A172 (cell line): ENCODE measurements at regions not wholly inside any gene's neighbourhood (a gene's known extent, or its start where the extent isn't known, plus 50 kb on each side); places are given as distances from the start of the nearest gene placed in this dataset.
"Not testable (repeated sequence)": the region's sequence is repeated elsewhere in the genome, so short reads cannot be mapped to it uniquely, and the experiment has no call there.

Experiments used
- DNase-seq: peaks from one replicate; pipeline ENCODE4 v3.0.0-alpha.2; 2015; ENCODE audit warnings: low spot score

DNA sequence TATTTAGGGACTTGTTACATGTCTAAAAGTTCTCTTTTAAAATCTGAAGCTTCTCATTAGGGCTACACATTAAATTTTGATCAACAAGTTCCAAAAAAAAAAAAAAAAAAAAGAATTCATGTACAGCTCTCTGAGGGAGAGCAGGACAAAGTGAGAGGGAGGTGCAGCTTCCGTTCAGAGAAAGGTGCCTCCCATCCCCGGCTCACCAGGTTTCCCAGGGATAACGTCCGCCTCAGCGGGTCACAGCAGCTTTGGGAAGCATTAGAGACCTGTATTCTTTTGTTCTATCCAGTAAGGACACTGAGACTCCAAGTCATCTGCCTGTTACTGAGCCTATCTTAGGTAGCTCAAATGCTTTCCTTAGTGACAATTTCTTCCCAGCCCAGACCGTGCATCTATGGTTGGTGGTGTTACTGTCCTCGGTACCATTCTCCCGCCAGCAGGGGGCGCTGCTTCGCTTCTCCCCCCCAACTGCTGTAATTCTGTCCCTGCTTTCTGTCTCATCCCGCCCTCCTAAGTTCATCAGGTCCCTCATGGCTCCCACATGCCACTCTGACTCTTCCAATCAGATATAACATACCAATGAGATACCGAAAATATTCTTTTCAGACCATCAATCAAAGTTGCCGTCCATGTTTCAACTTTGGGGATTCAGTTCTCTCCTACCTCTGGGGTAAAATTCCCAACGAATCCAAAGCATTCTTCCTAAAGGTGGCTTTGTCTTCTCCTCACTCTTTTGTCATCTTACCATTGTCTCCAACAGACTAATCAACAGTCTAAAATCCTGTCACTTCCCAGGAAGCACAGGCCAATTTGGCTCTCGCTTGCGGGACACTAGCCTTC, 466.5 kb downstream of the METTL4 start:
- DNase-seq, result peak; percentile 72

DNA sequence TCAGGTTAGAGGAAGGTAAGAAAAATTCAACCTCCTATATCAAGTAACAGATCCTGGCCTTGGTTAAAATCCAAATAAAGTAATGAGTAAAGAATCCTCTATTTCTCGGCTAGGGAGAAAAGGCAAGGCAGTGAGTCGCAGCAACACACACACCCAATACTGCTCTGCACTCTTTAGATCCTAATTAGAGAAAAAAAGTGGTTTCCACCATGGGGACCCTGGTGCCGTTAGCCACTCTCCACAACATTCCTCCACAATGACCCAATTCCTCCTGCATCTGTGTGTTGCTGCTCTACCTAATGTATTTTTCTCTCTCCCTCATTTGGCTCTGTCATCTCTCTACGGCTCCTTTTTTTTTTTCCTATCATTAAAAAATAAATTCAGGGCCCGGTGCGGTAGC, 462.7 kb downstream of the METTL4 start:
- DNase-seq, result peak; percentile 81

DNA sequence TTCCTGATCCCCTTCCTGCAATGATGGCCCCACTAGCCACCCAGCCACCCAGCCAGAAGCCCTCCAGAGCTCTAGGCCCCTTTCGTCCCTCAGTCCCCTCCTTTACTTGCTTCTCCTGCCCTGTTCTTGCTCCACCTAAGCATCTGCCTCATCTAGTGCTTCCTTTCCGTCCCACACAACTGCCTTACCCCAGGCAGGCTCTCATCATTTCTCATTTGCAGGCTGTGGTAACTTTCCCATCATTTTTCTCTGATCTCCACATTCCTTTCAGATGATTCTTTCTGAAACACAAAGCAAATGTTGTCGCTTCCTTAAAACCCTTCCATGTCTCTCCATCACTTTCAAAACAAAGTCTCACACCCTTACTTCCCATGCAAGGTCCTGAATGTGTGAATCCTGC, 459.8 kb downstream of the METTL4 start:
- peak; percentile 78 for DNase-seq

DNA sequence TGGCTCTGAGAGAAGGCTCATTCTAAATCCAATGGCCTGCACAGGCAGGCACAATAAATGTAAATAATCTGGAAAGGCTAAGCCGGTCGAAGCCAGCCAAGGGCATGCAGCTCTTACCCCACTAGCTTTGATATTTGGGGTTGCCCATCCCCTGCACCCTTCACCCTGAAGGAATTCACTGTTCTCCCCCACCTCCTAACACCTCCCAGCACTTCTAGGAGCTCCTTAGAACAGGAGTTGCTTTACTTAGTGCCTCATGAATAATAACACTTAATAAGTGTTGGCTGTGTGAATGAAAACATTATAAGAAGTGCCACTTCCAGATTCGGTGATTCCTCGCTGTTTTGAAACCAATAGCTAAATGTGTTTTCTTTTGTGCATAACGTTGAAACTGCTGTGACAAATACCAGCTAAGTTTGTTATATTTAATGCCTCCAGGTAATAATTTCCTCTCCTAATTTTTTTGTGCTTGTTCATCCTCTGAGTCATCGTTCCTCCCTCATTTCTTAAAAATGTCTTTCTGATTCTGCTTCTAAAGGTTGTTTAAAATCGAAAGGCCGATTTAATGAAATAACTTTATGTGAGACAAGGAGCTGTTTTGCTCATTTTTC, 458.8 kb downstream of the METTL4 start:
- DNase-seq, result peak; percentile 30

DNA sequence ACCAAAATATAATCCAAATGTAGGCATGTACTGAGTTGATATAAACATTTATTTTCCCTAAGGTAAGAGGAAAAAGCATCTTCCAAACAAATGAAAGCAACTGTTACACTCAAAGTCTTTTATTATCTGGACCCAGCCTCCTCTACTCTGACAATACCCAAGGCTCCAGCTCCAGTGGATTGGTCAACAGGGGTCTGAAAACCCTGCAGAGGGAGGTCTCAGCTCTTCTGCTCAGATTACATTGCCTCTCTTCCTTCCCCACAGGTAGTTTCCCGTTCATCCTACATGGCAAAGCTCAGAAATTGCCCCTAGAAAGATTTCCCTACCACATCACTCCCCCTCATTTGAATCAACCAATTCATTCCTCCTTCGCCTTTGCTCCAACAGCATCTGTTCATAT, 457.0 kb downstream of the METTL4 start:
- DNase-seq, result no peak

DNA sequence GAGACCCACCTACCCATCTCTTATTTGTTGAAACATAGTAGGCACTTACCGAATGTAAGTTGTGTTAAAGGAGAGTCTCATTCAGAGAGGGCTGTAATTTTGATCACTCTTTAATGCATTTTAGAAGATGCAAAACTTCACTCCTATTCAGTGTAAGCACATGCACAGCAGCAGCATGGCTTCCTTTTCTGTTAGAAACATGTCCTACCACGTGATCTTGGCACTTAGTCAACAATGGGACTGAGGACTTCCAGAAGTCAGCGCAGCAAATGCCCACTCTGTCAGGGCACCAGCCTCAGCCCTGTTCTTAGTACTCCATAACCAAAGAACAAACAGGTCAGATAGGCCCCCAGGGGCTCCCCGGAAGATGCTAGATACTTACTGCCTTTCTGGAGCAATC, 456.5 kb downstream of the METTL4 start:
- DNase-seq, result no peak

DNA sequence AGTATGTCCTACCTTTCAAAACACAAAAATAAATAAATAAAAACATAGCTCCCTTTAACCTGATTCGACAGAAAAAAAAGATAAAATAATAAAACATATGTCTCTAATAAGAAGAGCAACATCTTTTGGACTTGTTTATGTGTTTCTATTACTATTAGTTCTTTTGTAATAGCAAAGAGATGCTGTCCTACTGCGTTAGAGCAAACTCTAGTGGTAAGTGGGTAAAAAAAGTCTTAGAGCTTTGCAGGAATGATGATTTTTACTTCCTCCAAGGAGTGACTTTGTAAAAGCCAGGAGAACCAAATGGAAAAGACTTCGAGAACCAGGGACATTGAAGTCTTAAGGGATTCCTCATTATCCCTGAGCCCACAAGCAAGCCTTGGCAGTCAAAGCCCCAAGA, 450.1 kb downstream of the METTL4 start:
- no peak for DNase-seq

DNA sequence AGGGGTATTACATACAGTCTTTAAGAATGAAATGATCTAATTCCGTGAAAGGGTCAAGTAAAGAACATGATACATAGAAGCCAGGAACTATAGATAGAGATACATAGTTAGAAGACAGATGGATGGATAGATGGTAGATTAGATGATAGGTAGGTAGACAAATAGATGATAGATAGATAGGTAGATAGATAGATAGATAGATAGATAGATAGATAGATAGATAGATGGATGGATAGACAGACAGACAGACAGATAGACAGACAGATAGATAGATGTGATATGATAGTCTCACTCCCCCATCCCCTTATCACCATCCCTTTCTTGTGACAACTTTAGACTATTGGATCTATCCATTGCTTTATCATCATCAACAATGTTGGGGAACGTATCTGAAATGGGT, 448.2 kb downstream of the METTL4 start:
- no peak for DNase-seq

DNA sequence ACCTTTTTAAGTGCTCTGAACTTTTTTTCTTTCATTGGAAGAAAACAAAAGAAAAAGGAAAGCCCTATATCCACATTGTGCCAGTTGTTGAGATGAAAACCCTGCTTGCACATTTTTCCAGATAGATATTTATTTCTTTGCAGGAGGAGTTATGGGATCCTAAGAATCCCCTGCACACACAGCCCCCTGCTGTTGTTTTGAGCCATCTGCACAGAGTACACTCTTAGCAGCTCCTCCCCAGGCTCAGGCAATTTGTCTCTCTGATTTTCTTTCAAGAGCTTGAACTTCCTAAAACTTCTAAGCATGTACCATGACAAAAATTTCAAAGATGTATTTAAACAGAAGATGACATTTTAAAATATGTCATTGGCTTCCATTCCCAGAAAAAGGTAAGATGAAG, 436.9 kb downstream of the METTL4 start:
- DNase-seq, result no peak

DNA sequence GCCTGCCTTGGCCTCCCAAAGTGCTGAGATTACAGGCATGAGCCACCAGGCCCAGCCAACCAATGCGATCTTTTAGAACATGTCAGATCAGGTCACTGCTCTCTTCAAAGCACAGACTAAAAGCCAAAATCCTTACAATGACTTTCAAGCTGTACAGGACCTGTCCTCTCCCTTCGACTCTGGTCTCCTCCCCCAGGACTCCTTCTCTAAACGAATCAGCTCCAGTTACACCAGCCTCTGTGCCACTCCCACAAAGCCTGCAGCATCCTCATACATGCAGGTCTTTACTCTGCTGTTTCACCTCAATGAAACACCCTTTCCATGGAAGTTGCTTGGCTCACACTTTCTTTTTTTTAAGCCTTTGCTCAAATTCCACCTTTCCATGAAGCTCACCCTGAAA, 436.0 kb downstream of the METTL4 start:
- no peak for DNase-seq

DNA sequence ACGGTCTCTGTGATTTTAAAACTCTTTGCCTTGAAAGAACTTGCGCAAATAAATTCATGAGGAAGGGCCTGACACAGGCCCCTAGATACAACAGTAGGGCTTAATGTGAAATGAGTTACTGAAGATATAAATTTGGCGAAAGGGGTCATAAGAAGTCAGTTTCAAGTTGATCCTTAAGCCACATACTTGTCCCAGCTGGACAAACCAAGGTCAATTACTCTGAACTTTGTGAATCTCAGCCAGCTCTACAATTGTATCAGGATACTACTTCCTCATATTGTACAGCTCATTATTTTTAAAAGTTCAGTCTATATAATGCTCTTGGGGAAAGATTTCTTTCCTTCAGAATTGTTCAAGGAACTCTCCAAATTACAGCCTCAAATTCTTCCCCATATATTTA, 432.8 kb downstream of the METTL4 start:
- no peak for DNase-seq

DNA sequence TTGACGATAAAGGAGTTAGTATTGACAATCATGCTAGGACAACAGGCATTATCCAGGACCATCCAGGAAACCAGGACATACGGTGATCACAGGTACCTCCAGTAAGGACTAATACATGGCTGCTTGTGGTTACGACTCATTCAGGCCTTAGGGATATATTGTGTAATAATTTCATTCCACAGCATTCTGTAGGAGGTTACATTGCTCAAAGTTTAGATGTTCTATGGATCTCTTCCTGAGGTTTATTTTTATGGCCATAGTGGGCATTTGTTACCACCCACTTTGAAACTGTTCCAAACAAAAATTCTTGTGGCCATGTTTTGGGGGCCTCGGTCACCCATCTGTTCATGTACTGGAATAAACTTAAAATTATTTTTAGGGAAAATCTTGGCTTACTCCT, 431.6 kb downstream of the METTL4 start:
- peak; percentile 66 for DNase-seq

DNA sequence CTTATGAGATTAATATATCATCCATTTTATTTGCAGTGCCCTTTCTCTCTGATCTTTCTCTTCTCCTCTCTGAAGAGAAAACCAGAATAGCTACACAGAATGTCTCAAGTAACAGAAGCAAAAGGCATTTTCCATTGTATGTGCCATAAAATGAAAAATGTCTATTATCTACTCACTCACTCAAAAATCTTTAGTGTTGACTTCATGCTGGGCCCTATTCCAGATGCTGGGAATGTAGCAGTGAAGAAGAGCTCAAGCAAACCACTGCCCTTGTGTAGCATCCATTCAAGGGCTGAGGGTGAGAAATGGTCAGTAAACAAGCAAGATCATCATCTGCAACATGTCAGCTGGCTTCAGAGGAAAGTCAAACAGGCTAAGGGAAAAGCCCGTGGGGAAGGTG, 427.7 kb downstream of the METTL4 start:
- DNase-seq, result no peak

DNA sequence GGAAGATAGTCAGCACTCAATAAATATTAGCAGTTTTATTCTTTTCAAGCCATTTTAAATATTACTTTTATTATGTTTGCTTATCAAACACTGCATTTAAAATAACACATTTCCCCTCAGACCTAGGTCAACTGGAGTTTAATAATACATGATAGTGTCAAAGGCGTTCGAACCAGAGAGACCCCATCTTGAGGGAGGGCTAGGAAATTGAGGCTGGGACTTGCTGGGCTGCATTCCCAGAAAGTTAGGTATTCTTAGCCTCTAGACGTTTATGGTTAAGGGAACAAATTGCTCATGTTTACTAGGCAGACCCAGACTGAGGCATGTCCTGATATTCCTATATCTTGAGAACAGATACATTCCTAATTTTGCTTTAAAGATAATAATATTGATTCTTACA, 426.5 kb downstream of the METTL4 start:
- DNase-seq, result no peak

DNA sequence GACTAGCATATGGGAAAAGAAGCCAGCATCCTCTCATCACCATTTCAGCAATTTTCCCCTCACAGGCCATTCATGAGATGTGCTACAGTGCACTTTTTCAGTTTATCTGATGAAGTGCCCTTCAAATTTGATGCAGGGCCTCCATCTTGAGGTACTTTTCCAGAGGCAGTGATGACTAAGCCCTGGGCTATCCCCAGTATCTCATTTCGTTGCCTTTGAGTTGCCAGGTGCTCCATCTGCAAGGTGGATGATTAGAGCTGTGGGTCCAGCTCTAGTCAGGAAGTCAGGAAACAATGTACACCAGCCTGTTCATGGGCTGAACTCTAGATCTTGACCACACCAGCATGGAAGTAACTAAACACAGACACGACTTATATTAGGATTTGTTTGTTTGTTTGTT, 425.2 kb downstream of the METTL4 start:
- peak; percentile 47 for DNase-seq

DNA sequence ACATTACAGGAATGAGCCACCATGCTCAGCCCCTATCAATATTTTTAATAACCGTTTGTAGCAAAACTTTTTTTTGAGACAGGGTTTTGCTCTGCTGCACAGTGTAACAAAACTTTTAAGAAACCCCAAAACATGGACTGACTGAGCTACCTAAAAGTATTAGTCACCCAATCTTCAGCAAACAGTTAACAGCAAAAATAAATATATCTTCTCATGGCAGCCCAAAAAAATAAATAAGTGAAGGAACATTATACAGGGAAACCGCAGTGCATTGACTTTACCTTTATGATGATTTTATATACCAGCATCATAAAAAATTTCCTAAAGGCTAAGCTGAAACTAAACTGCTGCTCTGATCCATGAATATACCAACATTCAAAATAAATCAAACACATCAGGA, 424.6 kb downstream of the METTL4 start:
- DNase-seq, result no peak

DNA sequence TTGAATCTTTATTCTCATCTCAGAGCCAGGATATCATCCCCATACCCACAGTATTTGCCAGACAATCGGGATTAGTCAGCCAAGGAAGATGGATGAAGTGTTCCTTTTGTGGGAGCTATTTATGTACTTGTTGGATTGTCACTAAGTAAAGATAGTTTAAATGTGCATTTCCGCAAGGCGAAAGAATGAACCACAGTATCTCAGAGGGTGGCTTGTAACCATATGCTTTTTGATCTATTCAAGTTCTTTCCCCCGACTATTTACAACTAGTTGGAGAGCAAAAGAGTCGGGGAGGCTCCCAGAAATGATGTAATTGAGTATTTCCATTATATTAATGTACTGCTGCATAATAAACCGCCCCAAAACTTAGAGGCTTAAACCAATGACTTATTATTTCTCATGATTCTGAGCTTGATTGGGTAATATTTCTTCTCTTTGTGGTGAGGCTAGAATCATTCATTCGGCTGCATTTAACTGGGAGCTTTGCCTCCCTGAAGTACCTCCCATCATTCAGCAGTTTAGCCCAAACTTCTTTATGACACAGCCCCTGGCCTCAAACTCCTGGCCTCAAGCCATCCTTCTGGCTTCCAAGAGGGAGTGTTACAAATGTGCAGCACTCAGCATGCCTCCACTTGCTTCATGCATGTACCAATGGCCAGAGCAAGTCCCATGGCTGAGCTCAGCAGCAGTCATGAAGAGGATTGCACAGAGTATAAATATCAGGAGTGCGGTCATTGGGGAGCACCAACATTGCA, 423.7 kb downstream of the METTL4 start:
- peak; percentile 65 for DNase-seq

DNA sequence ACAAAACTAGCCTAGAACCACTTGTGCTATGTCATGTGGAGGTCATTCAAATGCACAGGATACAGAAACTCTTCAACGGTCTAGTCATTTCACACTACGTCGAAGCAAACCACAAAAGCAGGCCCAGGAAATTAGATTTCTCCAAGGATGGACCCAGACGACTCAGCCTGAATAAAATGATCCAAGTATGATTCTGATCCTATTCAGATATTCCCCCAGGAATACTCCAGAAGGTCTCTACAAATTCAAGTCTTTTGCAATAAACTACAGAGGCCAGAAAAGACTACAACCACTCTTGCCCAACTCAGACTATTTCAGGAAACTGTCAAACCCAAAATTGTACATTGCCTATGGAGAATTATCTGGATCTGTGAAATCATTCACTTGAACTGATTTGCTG, 422.5 kb downstream of the METTL4 start:
- DNase-seq, result no peak

DNA sequence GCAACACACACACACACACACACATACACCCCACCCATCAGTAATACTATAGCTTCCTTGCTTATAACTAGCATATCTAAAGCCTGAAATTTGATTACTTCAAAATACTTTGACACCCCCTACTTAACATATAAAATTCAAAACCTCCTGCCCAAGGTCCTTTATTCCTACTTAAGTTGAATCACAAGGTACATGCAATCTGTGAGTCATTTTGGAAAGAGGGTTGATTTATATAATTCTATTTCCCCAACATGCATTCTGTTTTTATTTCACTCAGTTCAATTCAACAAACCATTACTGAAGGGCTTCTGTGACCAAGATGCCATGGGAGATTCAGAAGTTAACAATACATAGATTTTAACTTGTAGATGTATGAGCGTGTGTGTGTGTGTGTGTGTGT, 420.7 kb downstream of the METTL4 start:
- peak; percentile 14 for DNase-seq

DNA sequence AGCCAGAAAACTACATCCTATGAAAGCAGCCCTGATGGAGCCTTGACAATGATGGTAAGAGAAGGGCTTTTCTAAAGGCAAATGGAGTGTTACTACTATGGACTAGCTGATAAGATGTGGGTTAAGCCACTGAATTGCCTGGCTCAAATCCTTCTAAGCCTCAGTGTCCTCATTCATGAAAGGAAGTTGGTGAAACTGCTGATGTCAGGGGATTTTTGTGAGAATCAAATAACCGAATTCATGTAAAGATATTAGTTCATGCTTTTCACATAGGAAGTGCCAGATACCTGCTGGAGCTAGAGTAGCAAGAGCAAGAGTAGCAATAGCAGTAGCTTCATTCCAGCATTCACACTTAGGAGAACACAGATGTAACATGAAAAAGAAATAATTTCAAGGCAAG, 417.0 kb downstream of the METTL4 start:
- no peak for DNase-seq

DNA sequence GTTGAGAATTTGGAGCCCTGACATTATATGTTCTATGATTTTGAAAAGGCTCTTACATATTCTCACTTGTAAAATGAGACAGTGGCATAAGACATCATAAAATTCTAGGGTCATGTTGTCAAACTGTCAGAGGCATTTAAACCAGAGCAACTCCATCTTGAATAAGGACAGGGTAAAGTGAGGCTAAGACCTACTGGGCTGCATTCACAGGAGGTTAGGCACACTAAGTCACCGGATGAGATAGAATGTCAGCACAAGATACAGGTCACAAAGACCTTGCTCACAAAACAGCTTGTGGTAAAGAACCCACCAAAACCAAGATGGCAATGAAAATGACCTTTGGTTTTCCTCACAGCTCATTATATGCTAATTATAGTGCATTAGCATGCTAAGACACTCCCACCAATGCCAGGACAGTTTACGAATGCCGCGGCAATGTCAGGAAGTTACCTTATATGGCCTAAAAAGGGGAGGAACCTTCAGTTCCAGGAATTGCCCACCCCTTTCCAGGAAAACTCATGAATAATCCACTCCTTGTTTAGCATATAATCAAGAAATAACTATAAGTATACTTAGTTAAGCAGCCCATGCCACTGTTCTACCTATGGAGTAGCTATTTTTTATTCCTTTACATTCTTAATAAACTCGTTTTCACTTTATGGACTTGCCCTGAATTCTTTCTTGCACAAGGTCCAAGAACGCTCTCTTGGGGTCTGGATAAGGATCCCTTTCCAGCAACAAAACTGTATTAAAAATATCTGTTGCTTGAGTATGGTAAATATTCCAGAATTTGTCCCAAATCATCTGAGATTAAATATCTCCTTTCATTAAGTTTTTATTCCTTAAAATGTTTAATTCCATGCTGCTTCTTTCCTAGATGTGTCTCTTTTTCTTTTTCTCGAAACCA, 406.4 kb downstream of the METTL4 start:
- DNase-seq, result no peak

DNA sequence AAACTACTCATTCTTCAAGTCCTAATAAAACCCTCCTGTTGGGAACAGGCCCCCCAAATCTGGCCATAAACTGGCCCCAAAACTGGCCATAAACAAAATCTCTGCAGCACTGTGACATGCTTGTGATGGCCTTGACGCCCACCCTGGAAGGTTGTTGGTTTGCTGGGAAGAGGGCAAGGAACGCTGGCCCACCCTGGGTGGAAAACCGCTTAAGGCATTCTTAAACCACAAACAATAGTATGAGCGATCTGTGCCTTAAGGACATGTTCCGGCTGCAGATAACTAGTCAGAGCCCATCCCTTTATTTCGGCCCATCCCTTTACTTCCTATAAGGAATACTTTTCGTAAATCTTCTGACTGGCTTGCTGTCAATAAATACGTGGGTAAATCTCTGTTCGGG, 404.4 kb downstream of the METTL4 start:
- not testable (repeated sequence) for DNase-seq
